ENCODE measurements at regions not wholly inside any gene's neighbourhood (a gene's known extent, or its start where the extent isn't known, plus 50 kb on each side); places are given as distances from the start of the nearest gene placed in this dataset.

DNA sequence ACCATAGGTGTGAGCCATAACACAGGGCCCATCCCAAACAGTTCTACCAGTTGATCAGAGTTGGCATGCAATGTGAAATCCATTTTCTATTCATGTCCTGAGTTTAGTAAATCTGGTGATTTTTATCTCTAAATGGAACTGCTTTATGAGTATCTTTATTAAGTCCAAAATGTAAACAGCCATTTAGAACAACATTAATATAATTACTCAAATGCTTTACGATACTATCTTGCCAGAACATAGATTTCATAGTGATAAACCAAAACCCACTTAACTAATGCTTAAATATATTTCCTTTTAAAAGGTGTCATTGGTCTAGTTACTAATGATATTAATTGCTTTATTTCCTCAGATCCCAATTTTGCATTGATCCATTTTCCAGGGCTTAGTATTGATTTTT is 80.7 kb downstream of the PLCE1 start:
- ATAC-seq: no peak

DNA sequence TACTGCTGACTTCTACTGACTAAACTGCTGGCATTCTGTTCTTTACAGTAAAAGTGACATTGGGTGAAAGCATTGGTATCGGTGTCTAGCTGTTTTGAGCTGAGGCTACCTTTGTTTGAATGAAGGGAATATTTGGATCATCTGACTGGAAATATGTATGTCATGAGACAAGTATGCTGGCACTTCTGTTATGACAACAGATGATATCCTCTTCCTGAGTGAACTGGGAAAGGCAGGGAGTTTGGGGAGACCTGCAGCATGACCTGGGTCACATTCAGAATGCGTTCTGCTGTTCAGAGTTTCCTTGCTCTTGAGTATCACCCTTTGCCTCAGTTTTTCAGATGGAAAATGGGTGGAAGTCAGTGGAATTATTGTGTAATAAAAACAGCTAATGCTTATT is 81.8 kb downstream of the PLCE1 start:
- no peaks in the 10 kb centered on the region for H3K36me3 ChIP-seq (ENCODE audit: insufficient read depth)
- no peaks in the 10 kb centered on the region for H4K20me1 ChIP-seq (replicated peaks; ENCODE audit: insufficient read depth)
- Mint-ChIP-seq H3K27me3 (ENCODE audit: insufficient read depth, low read depth, poor library complexity) (peaks cover 3% of the 10 kb centered on the region), H3K27ac (no peak overlapping the region), H3K36me3 (ENCODE audit: low read depth) (no peaks in the 10 kb centered on the region), H3K4me3 (no peak overlapping the region), H3K9me3 (no peaks in the 10 kb centered on the region; the same call in 2 of the 3 replicates), H3K4me1 (peaks cover 3% of the 10 kb centered on the region; the same call in 1 of the 3 replicates)
- H2AFZ ChIP-seq: no peak overlapping the region
- H3K4me3 ChIP-seq: no peak overlapping the region
- no peaks in the 10 kb centered on the region for H3F3A ChIP-seq (replicated peaks; ENCODE audit: low read depth)
- no peaks in the 10 kb centered on the region for H3K4me1 ChIP-seq (ENCODE audit: insufficient read depth)
- no peak overlapping the region for H3K4me2 ChIP-seq
- H3K27ac ChIP-seq (ENCODE audit: low read depth): no peak overlapping the region
- no peaks in the 10 kb centered on the region for H3K9me2 ChIP-seq (ENCODE audit: insufficient read depth)
- ATAC-seq (no peak), DNase-seq (ENCODE audit: low spot score) (no peak)
- H3K27me3 ChIP-seq (ENCODE audit: insufficient read depth): no peaks in the 10 kb centered on the region
- H3K79me2 ChIP-seq (replicated peaks; ENCODE audit: insufficient read depth): no peaks in the 10 kb centered on the region
- TF ChIP-seq, protein P1, sequence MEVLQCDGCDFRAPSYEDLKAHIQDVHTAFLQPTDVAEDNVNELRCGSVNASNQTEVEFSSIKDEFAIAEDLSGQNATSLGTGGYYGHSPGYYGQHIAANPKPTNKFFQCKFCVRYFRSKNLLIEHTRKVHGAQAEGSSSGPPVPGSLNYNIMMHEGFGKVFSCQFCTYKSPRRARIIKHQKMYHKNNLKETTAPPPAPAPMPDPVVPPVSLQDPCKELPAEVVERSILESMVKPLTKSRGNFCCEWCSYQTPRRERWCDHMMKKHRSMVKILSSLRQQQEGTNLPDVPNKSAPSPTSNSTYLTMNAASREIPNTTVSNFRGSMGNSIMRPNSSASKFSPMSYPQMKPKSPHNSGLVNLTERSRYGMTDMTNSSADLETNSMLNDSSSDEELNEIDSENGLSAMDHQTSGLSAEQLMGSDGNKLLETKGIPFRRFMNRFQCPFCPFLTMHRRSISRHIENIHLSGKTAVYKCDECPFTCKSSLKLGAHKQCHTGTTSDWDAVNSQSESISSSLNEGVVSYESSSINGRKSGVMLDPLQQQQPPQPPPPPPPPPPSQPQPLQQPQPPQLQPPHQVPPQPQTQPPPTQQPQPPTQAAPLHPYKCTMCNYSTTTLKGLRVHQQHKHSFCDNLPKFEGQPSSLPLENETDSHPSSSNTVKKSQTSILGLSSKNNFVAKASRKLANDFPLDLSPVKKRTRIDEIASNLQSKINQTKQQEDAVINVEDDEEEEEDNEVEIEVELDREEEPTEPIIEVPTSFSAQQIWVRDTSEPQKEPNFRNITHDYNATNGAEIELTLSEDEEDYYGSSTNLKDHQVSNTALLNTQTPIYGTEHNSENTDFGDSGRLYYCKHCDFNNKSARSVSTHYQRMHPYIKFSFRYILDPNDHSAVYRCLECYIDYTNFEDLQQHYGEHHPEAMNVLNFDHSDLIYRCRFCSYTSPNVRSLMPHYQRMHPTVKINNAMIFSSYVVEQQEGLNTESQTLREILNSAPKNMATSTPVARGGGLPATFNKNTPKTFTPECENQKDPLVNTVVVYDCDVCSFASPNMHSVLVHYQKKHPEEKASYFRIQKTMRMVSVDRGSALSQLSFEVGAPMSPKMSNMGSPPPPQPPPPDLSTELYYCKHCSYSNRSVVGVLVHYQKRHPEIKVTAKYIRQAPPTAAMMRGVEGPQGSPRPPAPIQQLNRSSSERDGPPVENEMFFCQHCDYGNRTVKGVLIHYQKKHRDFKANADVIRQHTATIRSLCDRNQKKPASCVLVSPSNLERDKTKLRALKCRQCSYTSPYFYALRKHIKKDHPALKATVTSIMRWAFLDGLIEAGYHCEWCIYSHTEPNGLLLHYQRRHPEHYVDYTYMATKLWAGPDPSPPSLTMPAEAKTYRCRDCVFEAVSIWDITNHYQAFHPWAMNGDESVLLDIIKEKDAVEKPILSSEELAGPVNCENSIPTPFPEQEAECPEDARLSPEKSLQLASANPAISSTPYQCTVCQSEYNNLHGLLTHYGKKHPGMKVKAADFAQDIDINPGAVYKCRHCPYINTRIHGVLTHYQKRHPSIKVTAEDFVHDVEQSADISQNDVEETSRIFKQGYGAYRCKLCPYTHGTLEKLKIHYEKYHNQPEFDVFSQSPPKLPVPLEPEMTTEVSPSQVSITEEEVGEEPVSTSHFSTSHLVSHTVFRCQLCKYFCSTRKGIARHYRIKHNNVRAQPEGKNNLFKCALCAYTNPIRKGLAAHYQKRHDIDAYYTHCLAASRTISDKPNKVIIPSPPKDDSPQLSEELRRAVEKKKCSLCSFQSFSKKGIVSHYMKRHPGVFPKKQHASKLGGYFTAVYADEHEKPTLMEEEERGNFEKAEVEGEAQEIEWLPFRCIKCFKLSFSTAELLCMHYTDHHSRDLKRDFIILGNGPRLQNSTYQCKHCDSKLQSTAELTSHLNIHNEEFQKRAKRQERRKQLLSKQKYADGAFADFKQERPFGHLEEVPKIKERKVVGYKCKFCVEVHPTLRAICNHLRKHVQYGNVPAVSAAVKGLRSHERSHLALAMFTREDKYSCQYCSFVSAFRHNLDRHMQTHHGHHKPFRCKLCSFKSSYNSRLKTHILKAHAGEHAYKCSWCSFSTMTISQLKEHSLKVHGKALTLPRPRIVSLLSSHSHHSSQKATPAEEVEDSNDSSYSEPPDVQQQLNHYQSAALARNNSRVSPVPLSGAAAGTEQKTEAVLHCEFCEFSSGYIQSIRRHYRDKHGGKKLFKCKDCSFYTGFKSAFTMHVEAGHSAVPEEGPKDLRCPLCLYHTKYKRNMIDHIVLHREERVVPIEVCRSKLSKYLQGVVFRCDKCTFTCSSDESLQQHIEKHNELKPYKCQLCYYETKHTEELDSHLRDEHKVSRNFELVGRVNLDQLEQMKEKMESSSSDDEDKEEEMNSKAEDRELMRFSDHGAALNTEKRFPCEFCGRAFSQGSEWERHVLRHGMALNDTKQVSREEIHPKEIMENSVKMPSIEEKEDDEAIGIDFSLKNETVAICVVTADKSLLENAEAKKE (CRISPR knock-in tag; IDR thresholded peaks at IDR 0.05): no peak
- TF ChIP-seq ZNF114 (CRISPR knock-in tag; IDR thresholded peaks at IDR 0.05) (no peak), NANOG (IDR thresholded peaks at IDR 0.05; ENCODE audit: borderline replicate concordance) (no peak), JUNB (IDR thresholded peaks at IDR 0.05; ENCODE audit: unreplicated experiment) (no peak), STAT1 (IDR thresholded peaks at IDR 0.05; ENCODE audit: unreplicated experiment) (no peak), ZNF331 (CRISPR knock-in tag; IDR thresholded peaks at IDR 0.05; ENCODE audit: low read depth) (no peak), POLR2AphosphoS5 (IDR thresholded peaks at IDR 0.05; ENCODE audit: low read depth) (no peak), EZH2 (IDR thresholded peaks at IDR 0.05; ENCODE audit: low read depth, unreplicated experiment) (no peak), CREB1 (CRISPR knock-in tag; IDR thresholded peaks at IDR 0.05; ENCODE audit: low read depth) (no peak)
- TF ChIP-seq, protein P2, sequence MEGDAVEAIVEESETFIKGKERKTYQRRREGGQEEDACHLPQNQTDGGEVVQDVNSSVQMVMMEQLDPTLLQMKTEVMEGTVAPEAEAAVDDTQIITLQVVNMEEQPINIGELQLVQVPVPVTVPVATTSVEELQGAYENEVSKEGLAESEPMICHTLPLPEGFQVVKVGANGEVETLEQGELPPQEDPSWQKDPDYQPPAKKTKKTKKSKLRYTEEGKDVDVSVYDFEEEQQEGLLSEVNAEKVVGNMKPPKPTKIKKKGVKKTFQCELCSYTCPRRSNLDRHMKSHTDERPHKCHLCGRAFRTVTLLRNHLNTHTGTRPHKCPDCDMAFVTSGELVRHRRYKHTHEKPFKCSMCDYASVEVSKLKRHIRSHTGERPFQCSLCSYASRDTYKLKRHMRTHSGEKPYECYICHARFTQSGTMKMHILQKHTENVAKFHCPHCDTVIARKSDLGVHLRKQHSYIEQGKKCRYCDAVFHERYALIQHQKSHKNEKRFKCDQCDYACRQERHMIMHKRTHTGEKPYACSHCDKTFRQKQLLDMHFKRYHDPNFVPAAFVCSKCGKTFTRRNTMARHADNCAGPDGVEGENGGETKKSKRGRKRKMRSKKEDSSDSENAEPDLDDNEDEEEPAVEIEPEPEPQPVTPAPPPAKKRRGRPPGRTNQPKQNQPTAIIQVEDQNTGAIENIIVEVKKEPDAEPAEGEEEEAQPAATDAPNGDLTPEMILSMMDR (conservative IDR thresholded peaks at IDR 0.05; ENCODE audit: low read depth in 2 of 2): no peak
- TF ChIP-seq, protein P3, sequence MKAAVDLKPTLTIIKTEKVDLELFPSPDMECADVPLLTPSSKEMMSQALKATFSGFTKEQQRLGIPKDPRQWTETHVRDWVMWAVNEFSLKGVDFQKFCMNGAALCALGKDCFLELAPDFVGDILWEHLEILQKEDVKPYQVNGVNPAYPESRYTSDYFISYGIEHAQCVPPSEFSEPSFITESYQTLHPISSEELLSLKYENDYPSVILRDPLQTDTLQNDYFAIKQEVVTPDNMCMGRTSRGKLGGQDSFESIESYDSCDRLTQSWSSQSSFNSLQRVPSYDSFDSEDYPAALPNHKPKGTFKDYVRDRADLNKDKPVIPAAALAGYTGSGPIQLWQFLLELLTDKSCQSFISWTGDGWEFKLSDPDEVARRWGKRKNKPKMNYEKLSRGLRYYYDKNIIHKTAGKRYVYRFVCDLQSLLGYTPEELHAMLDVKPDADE (IDR thresholded peaks at IDR 0.05): no peak

More for the DNA sequence above, 80.7 kb downstream of the PLCE1 start:
- TF ChIP-seq NANOG (IDR thresholded peaks at IDR 0.05; ENCODE audit: borderline replicate concordance) (no peak), CREB1 (CRISPR knock-in tag; IDR thresholded peaks at IDR 0.05; ENCODE audit: low read depth) (no peak), POLR2AphosphoS5 (IDR thresholded peaks at IDR 0.05; ENCODE audit: low read depth) (no peak), STAT1 (IDR thresholded peaks at IDR 0.05; ENCODE audit: unreplicated experiment) (no peak), ZNF331 (CRISPR knock-in tag; IDR thresholded peaks at IDR 0.05; ENCODE audit: low read depth) (no peak)
- H3K36me3 Mint-ChIP-seq (ENCODE audit: low read depth): no peaks in the 10 kb centered on the region
- no peaks in the 10 kb centered on the region for H3K36me3 ChIP-seq (ENCODE audit: insufficient read depth)
- no peaks in the 10 kb centered on the region for H4K20me1 ChIP-seq (replicated peaks; ENCODE audit: insufficient read depth)
- H3K27me3 Mint-ChIP-seq (ENCODE audit: insufficient read depth, low read depth, poor library complexity): peaks cover 3% of the 10 kb centered on the region
- H3K4me2 ChIP-seq: no peak overlapping the region
- H3K27me3 ChIP-seq (ENCODE audit: insufficient read depth): no peaks in the 10 kb centered on the region
- H3K4me1 ChIP-seq (ENCODE audit: insufficient read depth): no peaks in the 10 kb centered on the region
- no peaks in the 10 kb centered on the region for H3F3A ChIP-seq (replicated peaks; ENCODE audit: low read depth)
- H3K79me2 ChIP-seq (replicated peaks; ENCODE audit: insufficient read depth): no peaks in the 10 kb centered on the region
- no peaks in the 10 kb centered on the region for H3K9me2 ChIP-seq (ENCODE audit: insufficient read depth)
- H3K4me3 Mint-ChIP-seq: no peak overlapping the region
- H2AFZ ChIP-seq: no peak overlapping the region
- H3K9me3 Mint-ChIP-seq: no peaks in the 10 kb centered on the region
- H3K4me3 ChIP-seq: no peak overlapping the region
- no peak for DNase-seq (ENCODE audit: low spot score)
- no peak overlapping the region for H3K27ac Mint-ChIP-seq
- peaks cover 3% of the 10 kb centered on the region; the same call in 1 of the 3 replicates for H3K4me1 Mint-ChIP-seq
- no peak overlapping the region for H3K27ac ChIP-seq (ENCODE audit: low read depth)

Data from GM23338 (cell line).